ENCODE measurements at regions not wholly inside any gene's neighbourhood (a gene's known extent, or its start where the extent isn't known, plus 50 kb on each side); places are given as distances from the start of the nearest gene placed in this dataset.

DNA sequence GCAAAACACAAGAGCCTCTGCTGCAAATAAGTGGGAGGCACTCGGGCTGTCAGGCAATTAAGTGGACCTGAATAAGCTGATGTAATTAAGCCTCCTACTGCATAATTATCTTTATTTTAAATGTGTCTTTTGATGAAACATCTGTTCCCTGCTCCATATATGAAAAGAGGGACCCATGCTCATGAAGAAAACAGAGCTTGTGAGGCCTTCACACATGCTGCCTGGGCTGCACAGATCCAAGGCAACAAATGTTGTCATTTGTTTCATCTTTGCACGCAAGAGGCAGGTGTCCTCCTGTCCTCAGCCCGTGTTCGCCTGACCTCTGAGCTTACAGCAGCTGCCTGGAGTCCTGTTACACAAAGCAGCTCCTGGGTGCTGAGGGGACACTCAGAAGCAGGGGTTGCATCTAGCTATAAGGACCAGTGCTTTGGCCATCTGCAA lies 381.1 kb downstream of the ZNF608 start:
- no CpG with 5 or more reads among the region's 4 CpGs for WGBS (ENCODE audit: extremely low coverage, insufficient read length, low lambda C conversion rate)
- H3K4me2 ChIP-seq (ENCODE audit: insufficient read depth, insufficient read length, low read length), result no peak overlapping the region

More for the DNA sequence above, 381.1 kb downstream of the ZNF608 start:
- Mint-ChIP-seq H3K4me3 (no peak overlapping the region), H3K27me3 (ENCODE audit: low read depth) (no peaks in the 10 kb centered on the region; the same call in 1 of the 2 replicates), H3K4me1 (no peaks in the 10 kb centered on the region), H3K9me3 (peaks cover 19 to 26% of the 10 kb centered on the region in 2 experiments), H3K27ac (no peak overlapping the region), H3K36me3 (ENCODE audit: insufficient read depth in 1 of 3, low read depth in 3 of 3) (peaks cover 6 to 13% (median 9%) of the 10 kb centered on the region in 3 experiments; a peak in 6 of 7 replicates)
- Histone ChIP-seq H2AK5ac (ENCODE audit: insufficient read length, low read length) (no peak overlapping the region), H3K18ac (ENCODE audit: insufficient read length, low read depth, low read length) (no peak overlapping the region), H3K4ac (ENCODE audit: low read depth, low read length) (no peak overlapping the region), H3K56ac (ENCODE audit: insufficient read length, low read depth, low read length) (no peak overlapping the region), H3K79me2 (ENCODE audit: insufficient read depth, low read length) (no peaks in the 10 kb centered on the region), H2BK20ac (ENCODE audit: low read depth, low read length, poor library complexity, severe bottlenecking) (no peak overlapping the region), H2AFZ (ENCODE audit: low read length) (no peak overlapping the region), H3K27me3 (ENCODE audit: insufficient read depth, low read length) (no peaks in the 10 kb centered on the region), H3K9me3 (ENCODE audit: control insufficient read depth, low read depth, low read length) (no peaks in the 10 kb centered on the region), H2BK120ac (ENCODE audit: low read depth, low read length, poor library complexity, severe bottlenecking) (no peak overlapping the region), H3K23me2 (ENCODE audit: insufficient read length, low read depth, low read length, poor library complexity, severe bottlenecking) (no peaks in the 10 kb centered on the region), H4K91ac (ENCODE audit: insufficient read length, low read depth, low read length) (no peak overlapping the region), H3K79me1 (ENCODE audit: insufficient read depth, low read depth, low read length, poor library complexity, severe bottlenecking) (no peaks in the 10 kb centered on the region), H4K5ac (ENCODE audit: insufficient read length, low read depth, low read length) (no peak overlapping the region), H2BK12ac (ENCODE audit: insufficient read length, low read depth, low read length) (no peak overlapping the region), H2BK5ac (ENCODE audit: insufficient read length, low read length) (no peak overlapping the region), H3T11ph (ENCODE audit: low read length) (no peak overlapping the region), H3K14ac (ENCODE audit: insufficient read depth, low read length) (peak overlapping the region; percentile 63; the same call in 1 of the 2 replicates), H3K23ac (ENCODE audit: insufficient read length, low read depth, low read length) (no peak overlapping the region), H4K20me1 (ENCODE audit: control insufficient read depth, insufficient read depth, insufficient read length) (no peaks in the 10 kb centered on the region), H3K9ac (ENCODE audit: extremely low read depth, insufficient read length, low read length) (no peak overlapping the region), H3K27ac (ENCODE audit: insufficient read length, low read depth, low read length) (no peak overlapping the region), H2BK15ac (ENCODE audit: low read depth, low read length) (no peak overlapping the region), H4K8ac (replicated peaks; ENCODE audit: insufficient read length, low read depth, low read length) (no peak overlapping the region), H3K4me1 (ENCODE audit: insufficient read depth, low read length) (no peaks in the 10 kb centered on the region)
- TF ChIP-seq, protein P1, sequence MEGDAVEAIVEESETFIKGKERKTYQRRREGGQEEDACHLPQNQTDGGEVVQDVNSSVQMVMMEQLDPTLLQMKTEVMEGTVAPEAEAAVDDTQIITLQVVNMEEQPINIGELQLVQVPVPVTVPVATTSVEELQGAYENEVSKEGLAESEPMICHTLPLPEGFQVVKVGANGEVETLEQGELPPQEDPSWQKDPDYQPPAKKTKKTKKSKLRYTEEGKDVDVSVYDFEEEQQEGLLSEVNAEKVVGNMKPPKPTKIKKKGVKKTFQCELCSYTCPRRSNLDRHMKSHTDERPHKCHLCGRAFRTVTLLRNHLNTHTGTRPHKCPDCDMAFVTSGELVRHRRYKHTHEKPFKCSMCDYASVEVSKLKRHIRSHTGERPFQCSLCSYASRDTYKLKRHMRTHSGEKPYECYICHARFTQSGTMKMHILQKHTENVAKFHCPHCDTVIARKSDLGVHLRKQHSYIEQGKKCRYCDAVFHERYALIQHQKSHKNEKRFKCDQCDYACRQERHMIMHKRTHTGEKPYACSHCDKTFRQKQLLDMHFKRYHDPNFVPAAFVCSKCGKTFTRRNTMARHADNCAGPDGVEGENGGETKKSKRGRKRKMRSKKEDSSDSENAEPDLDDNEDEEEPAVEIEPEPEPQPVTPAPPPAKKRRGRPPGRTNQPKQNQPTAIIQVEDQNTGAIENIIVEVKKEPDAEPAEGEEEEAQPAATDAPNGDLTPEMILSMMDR (conservative IDR thresholded peaks at IDR 0.05), result no peak
- no peak for DNase-seq
